Psoas muscle (tissue), 7 donors: ENCODE measurements at regions not wholly inside any gene's neighbourhood (a gene's known extent, or its start where the extent isn't known, plus 50 kb on each side); places are given as distances from the start of the nearest gene placed in this dataset.

Source experiments
- ATAC-seq, 4 donors: fragments of 200-7000 bp; cut with Tn5 transposase; one replicate each; pipeline ENCODE4 v1.9.1; 2020; ENCODE audit warnings: moderate library complexity in 3 of 4, mild to moderate bottlenecking in 2 of 4
- DNase-seq, 2 donors: peaks; one replicate each; pipeline ENCODE4 v3.0.0-alpha.2; 2020
- H3K27ac ChIP-seq: fragments of 200-600 bp; one replicate; pipeline ENCODE4 v1.8.0; 2022
- H3K27me3 ChIP-seq, 3 donors: fragments of 200-600 bp in 1 of 3; one replicate each; pipeline versions ENCODE4 v1.6.1 to v1.8.0; 2013 to 2022; ENCODE audit warnings: low read length in 2 of 3, mild to moderate bottlenecking in 2 of 3, moderate library complexity in 1 of 3; ENCODE audit not compliant: insufficient read depth in 3 of 3
- H3K36me3 ChIP-seq, 2 donors: fragments of 200-600 bp in 1 of 2; one replicate each; pipeline versions ENCODE4 v1.6.1 to v1.8.0; 2013 to 2022; ENCODE audit warnings: low read depth in 1 of 2, mild to moderate bottlenecking in 1 of 2, moderate library complexity in 1 of 2; ENCODE audit not compliant: insufficient read depth in 1 of 2
- H3K4me1 ChIP-seq: fragments of 200-600 bp; one replicate; pipeline ENCODE4 v1.8.0; 2022
- H3K4me3 ChIP-seq: fragments of 200-600 bp; one replicate; pipeline ENCODE4 v1.8.0; 2022; ENCODE audit warnings: mild to moderate bottlenecking
- H3K9me3 ChIP-seq: fragments of 200-600 bp; one replicate; pipeline ENCODE4 v1.8.0; 2022
- CTCF ChIP-seq: fragments of 200-600 bp; IDR thresholded peaks from one replicate; pipeline ENCODE4 v1.8.0; 2022; ENCODE audit warnings: antibody characterized with exemption
- WGBS, 3 donors: extraction: QIAGEN DNeasy Blood & Tissue Kit; methylation state at CpG; one replicate each; pipeline versions ENCODE4 v1.1.6 to v1.1.7; 2013; 5-methylcytosine and 5-hydroxymethylcytosine counted together
- intact Hi-C, 2 donors: fragments of 100-400 bp; cut with DNase I; formaldehyde crosslinking; loops; one replicate each; pipeline versions ENCODE4 v1.11.0 to v1.14.2; 2022
- donor health status: healthy with polysubstance abuse.
- donor health status: DM: no; HTN: no; CAD: no; lungs with moderate emphysema.
- donor health status: Bipolar disorder and iron deficiency.
- donor health status: healthy.
- donor health status: DM: yes; HTN: yes; CAD: no.
- donor health status: DM: no; HTN: no; CAD: no.
- donor health status: DM: yes; HTN: yes; CAD: no.

GRCh38 chrX:3963980-3964379 lies 250.5 kb upstream of the PRKX start:
- ATAC-seq = no peak
- no peak overlapping the region for H3K4me3 ChIP-seq
- WGBS, 3 donors = 63 to 72% (median 71%) methylated on average over 6 of the region's 6 CpGs
- H3K36me3 ChIP-seq = no peaks in the 10 kb centered on the region
- no peak for DNase-seq
- intact Hi-C loops = no loop called here
- no peaks in the 10 kb centered on the region for H3K9me3 ChIP-seq
- H3K4me1 ChIP-seq = no peaks in the 10 kb centered on the region
- peaks cover 0 to 4% (median 0%) of the 10 kb centered on the region in 3 donors for H3K27me3 ChIP-seq
- TF ChIP-seq CTCF = no peak
- no peak overlapping the region for H3K27ac ChIP-seq

GRCh38 chrX:3962511-3963311 lies 249.3 kb upstream of the PRKX start:
- DNase-seq (no peak), ATAC-seq (no peak)
- intact Hi-C loops = no loop called here
- H3K9me3 ChIP-seq = no peaks in the 10 kb centered on the region
- H3K27me3 ChIP-seq = peaks cover 0 to 4% (median 0%) of the 10 kb centered on the region in 3 donors
- H3K4me3 ChIP-seq = no peak overlapping the region
- H3K27ac ChIP-seq = no peak overlapping the region
- no peaks in the 10 kb centered on the region for H3K36me3 ChIP-seq
- WGBS, 3 donors = 3 to 6% (median 4%) methylated on average over 13 of the region's 13 CpGs
- TF ChIP-seq CTCF = peak; percentile 34
- H3K4me1 ChIP-seq = no peaks in the 10 kb centered on the region

- H3K4me3 ChIP-seq = no peak overlapping the region
- H3K27me3 ChIP-seq = peaks cover 0 to 4% (median 0%) of the 10 kb centered on the region in 3 donors
- intact Hi-C loops = no loop called here
- no peak for TF ChIP-seq CTCF
- no peaks in the 10 kb centered on the region for H3K36me3 ChIP-seq
- ATAC-seq (no peak), DNase-seq (no peak)
- H3K27ac ChIP-seq = no peak overlapping the region
- no peaks in the 10 kb centered on the region for H3K9me3 ChIP-seq
- H3K4me1 ChIP-seq = no peaks in the 10 kb centered on the region
Observed at GRCh38 chrX:3960952-3961351, 247.5 kb upstream of the PRKX start.

- no peak for ATAC-seq
- H3K36me3 ChIP-seq = no peaks in the 10 kb centered on the region
- intact Hi-C loops = no loop called here
- TF ChIP-seq CTCF = no peak
- H3K9me3 ChIP-seq = no peaks in the 10 kb centered on the region
- H3K27me3 ChIP-seq = no peaks in the 10 kb centered on the region
- no peak for DNase-seq
- H3K4me3 ChIP-seq = no peak overlapping the region
- H3K27ac ChIP-seq = no peak overlapping the region
- 71 to 77% (median 72%) methylated on average over 2 of the region's 2 CpGs for WGBS, 3 donors
- no peaks in the 10 kb centered on the region for H3K4me1 ChIP-seq
Observed at GRCh38 chrX:3951859-3952258, 238.4 kb upstream of the PRKX start.

- Histone ChIP-seq H3K4me1 (no peaks in the 10 kb centered on the region), H3K27me3 (no peaks in the 10 kb centered on the region), H3K36me3 (no peaks in the 10 kb centered on the region), H3K4me3 (no peak overlapping the region), H3K9me3 (no peaks in the 10 kb centered on the region), H3K27ac (no peak overlapping the region)
- no peak for DNase-seq
- 74% methylated on average over 3 of the region's 3 CpGs for WGBS, 3 donors
- no peak for ATAC-seq
- no peak for TF ChIP-seq CTCF
- intact Hi-C loops = no loop called here
Observed at GRCh38 chrX:3950373-3950772, 236.9 kb upstream of the PRKX start.
